Naive B cell (primary cell): ENCODE measurements at regions not wholly inside any gene's neighbourhood (a gene's known extent, or its start where the extent isn't known, plus 50 kb on each side); places are given as distances from the start of the nearest gene placed in this dataset.
A peak's percentile ranks its signal among the peaks of the same experiment; 100 is the strongest.

ENCODE experiments used
- ATAC-seq, 2 donors: fragments of 150-1000 bp; cut with Tn5 transposase; 2 replicates each; pipeline ENCODE4 v1.10.0; 2021; ENCODE audit warnings: low read depth in 2 of 2, mild to moderate bottlenecking in 2 of 2, moderate library complexity in 2 of 2
- DNase-seq: peaks from one replicate; pipeline ENCODE4 v3.0.0; 2022
- H3K27ac Mint-ChIP-seq, 6 donors: one replicate each; pipeline ENCODE4 v1.8.0; 2020 to 2022; ENCODE audit warnings: mild to moderate bottlenecking in 6 of 6, mixed read lengths in 6 of 6, moderate library complexity in 5 of 6, inconsistent platforms in 2 of 6
- H3K27me3 Mint-ChIP-seq, 3 donors: one replicate each; pipeline ENCODE4 v1.8.0; 2021 to 2022; ENCODE audit warnings: mixed read lengths in 3 of 3, mild to moderate bottlenecking in 1 of 3
- H3K36me3 Mint-ChIP-seq, 2 donors: one replicate each; pipeline ENCODE4 v1.8.0; 2020 to 2022; ENCODE audit warnings: mixed read lengths in 2 of 2, inconsistent platforms in 1 of 2, mild to moderate bottlenecking in 1 of 2
- H3K4me1 Mint-ChIP-seq, 3 donors: one replicate each; pipeline ENCODE4 v1.8.0; 2020 to 2022; ENCODE audit warnings: mixed read lengths in 3 of 3, inconsistent platforms in 1 of 3, mild to moderate bottlenecking in 1 of 3, moderate library complexity in 1 of 3
- H3K4me3 Mint-ChIP-seq, 8 donors: one replicate each; pipeline ENCODE4 v1.8.0; 2020 to 2022; ENCODE audit warnings: mild to moderate bottlenecking in 8 of 8, mixed read lengths in 8 of 8, moderate library complexity in 8 of 8, inconsistent platforms in 2 of 8
- H3K9me3 Mint-ChIP-seq, 7 donors: one replicate each; pipeline ENCODE4 v1.8.0; 2020 to 2022; ENCODE audit warnings: mixed read lengths in 7 of 7, mild to moderate bottlenecking in 5 of 7, inconsistent platforms in 2 of 7, moderate library complexity in 1 of 7

GRCh38 chr5:107782561-107783169 lies 111.9 kb upstream of the EFNA5 start:
- DNase-seq (no peak), ATAC-seq (no peak)
- H3K27ac Mint-ChIP-seq = no peak overlapping the region
- H3K4me1 Mint-ChIP-seq = no peaks in the 10 kb centered on the region
- H3K4me3 Mint-ChIP-seq = no peak overlapping the region
- H3K9me3 Mint-ChIP-seq = peaks cover 1 to 27% (median 8%) of the 10 kb centered on the region in 7 donors
- no peaks in the 10 kb centered on the region for H3K27me3 Mint-ChIP-seq
- H3K36me3 Mint-ChIP-seq = no peaks in the 10 kb centered on the region

- no peak for DNase-seq
- no peak overlapping the region for H3K4me3 Mint-ChIP-seq
- H3K9me3 Mint-ChIP-seq = peaks cover 1 to 15% (median 8%) of the 10 kb centered on the region in 7 donors
- H3K36me3 Mint-ChIP-seq = no peaks in the 10 kb centered on the region
- no peaks in the 10 kb centered on the region for H3K4me1 Mint-ChIP-seq
- H3K27me3 Mint-ChIP-seq = no peaks in the 10 kb centered on the region
- no peak for ATAC-seq
- H3K27ac Mint-ChIP-seq = no peak overlapping the region
These were observed 110.7 kb upstream of the EFNA5 start for GRCh38 chr5:107781451-107781850.

GRCh38 chr5:107779437-107779836 lies 108.7 kb upstream of the EFNA5 start:
- no peak for DNase-seq
- H3K4me3 Mint-ChIP-seq = no peak overlapping the region

GRCh38 chr5:107778647-107779046 lies 107.9 kb upstream of the EFNA5 start:
- Mint-ChIP-seq H3K27ac (no peak overlapping the region), H3K4me3 (no peak overlapping the region), H3K4me1 (no peaks in the 10 kb centered on the region), H3K27me3 (no peaks in the 10 kb centered on the region), H3K9me3 (peaks cover 0 to 10% (median 3%) of the 10 kb centered on the region in 7 donors), H3K36me3 (no peaks in the 10 kb centered on the region)
- DNase-seq (no peak), ATAC-seq (no peak)

More at GRCh38 chr5:107779437-107779836, 108.7 kb upstream of the EFNA5 start:
- no peak overlapping the region for H3K27ac Mint-ChIP-seq
- H3K27me3 Mint-ChIP-seq = no peaks in the 10 kb centered on the region
- H3K4me1 Mint-ChIP-seq = no peaks in the 10 kb centered on the region
- H3K36me3 Mint-ChIP-seq = no peaks in the 10 kb centered on the region
- H3K9me3 Mint-ChIP-seq = peaks cover 0 to 10% (median 3%) of the 10 kb centered on the region in 7 donors
- no peak for ATAC-seq

GRCh38 chr5:107776922-107777740 lies 106.4 kb upstream of the EFNA5 start:
- DNase-seq = no peak
- no peaks in the 10 kb centered on the region for H3K4me1 Mint-ChIP-seq
- no peaks in the 10 kb centered on the region for H3K27me3 Mint-ChIP-seq
- H3K36me3 Mint-ChIP-seq = no peaks in the 10 kb centered on the region
- no peak for ATAC-seq
- H3K4me3 Mint-ChIP-seq = no peak overlapping the region
- H3K9me3 Mint-ChIP-seq = peaks cover 0 to 7% (median 3%) of the 10 kb centered on the region in 7 donors
- H3K27ac Mint-ChIP-seq = no peak overlapping the region

- no peak overlapping the region for H3K4me3 Mint-ChIP-seq
- H3K4me1 Mint-ChIP-seq = no peaks in the 10 kb centered on the region
- no peak for DNase-seq
- H3K9me3 Mint-ChIP-seq = peaks cover 0 to 7% (median 3%) of the 10 kb centered on the region in 7 donors
- H3K36me3 Mint-ChIP-seq = no peaks in the 10 kb centered on the region
- no peaks in the 10 kb centered on the region for H3K27me3 Mint-ChIP-seq
- ATAC-seq = no peak
- peak overlapping the region in 1 of 6 donors; percentile 69 for H3K27ac Mint-ChIP-seq
These were observed 105.8 kb upstream of the EFNA5 start for GRCh38 chr5:107776506-107776905.

- no peak overlapping the region for H3K4me3 Mint-ChIP-seq
- no peaks in the 10 kb centered on the region for H3K9me3 Mint-ChIP-seq
- no peaks in the 10 kb centered on the region for H3K36me3 Mint-ChIP-seq
- no peak for DNase-seq
- peaks cover 0 to 4% (median 0%) of the 10 kb centered on the region in 3 donors for H3K27me3 Mint-ChIP-seq
- H3K27ac Mint-ChIP-seq = no peak overlapping the region
- H3K4me1 Mint-ChIP-seq = no peaks in the 10 kb centered on the region
- no peak for ATAC-seq
These were observed 103.6 kb upstream of the EFNA5 start for GRCh38 chr5:107774316-107774715.

GRCh38 chr5:107773479-107773878 lies 102.7 kb upstream of the EFNA5 start:
- no peaks in the 10 kb centered on the region for H3K9me3 Mint-ChIP-seq
- H3K27me3 Mint-ChIP-seq = peaks cover 0 to 4% (median 0%) of the 10 kb centered on the region in 3 donors
- no peak for ATAC-seq
- no peaks in the 10 kb centered on the region for H3K36me3 Mint-ChIP-seq
- H3K27ac Mint-ChIP-seq = no peak overlapping the region
- no peaks in the 10 kb centered on the region for H3K4me1 Mint-ChIP-seq
- DNase-seq = no peak
- H3K4me3 Mint-ChIP-seq = no peak overlapping the region

- Mint-ChIP-seq H3K4me1 (no peaks in the 10 kb centered on the region), H3K36me3 (no peaks in the 10 kb centered on the region), H3K9me3 (no peaks in the 10 kb centered on the region), H3K4me3 (no peak overlapping the region), H3K27me3 (peaks cover 0 to 4% (median 0%) of the 10 kb centered on the region in 3 donors), H3K27ac (no peak overlapping the region)
- ATAC-seq (no peak), DNase-seq (no peak)
These were observed 101.9 kb upstream of the EFNA5 start for GRCh38 chr5:107772418-107773310.

- DNase-seq = no peak
- H3K27me3 Mint-ChIP-seq = peaks cover 0 to 4% (median 0%) of the 10 kb centered on the region in 3 donors
- no peaks in the 10 kb centered on the region for H3K36me3 Mint-ChIP-seq
- no peak overlapping the region for H3K4me3 Mint-ChIP-seq
- no peak overlapping the region for H3K27ac Mint-ChIP-seq
- no peaks in the 10 kb centered on the region for H3K4me1 Mint-ChIP-seq
- no peaks in the 10 kb centered on the region for H3K9me3 Mint-ChIP-seq
- ATAC-seq = no peak
These were observed 101.2 kb upstream of the EFNA5 start for GRCh38 chr5:107771926-107772325.

GRCh38 chr5:107770051-107770450 lies 99.3 kb upstream of the EFNA5 start:
- no peak for ATAC-seq
- DNase-seq = no peak
- H3K9me3 Mint-ChIP-seq = no peaks in the 10 kb centered on the region
- H3K4me1 Mint-ChIP-seq = no peaks in the 10 kb centered on the region
- H3K27ac Mint-ChIP-seq = no peak overlapping the region
- peaks cover 0 to 4% (median 0%) of the 10 kb centered on the region in 3 donors for H3K27me3 Mint-ChIP-seq
- H3K4me3 Mint-ChIP-seq = no peak overlapping the region
- H3K36me3 Mint-ChIP-seq = no peaks in the 10 kb centered on the region

- ATAC-seq = no peak
- H3K4me3 Mint-ChIP-seq = no peak overlapping the region
- H3K9me3 Mint-ChIP-seq = no peaks in the 10 kb centered on the region
These were observed 98.8 kb upstream of the EFNA5 start for GRCh38 chr5:107769519-107769918.

GRCh38 chr5:107766972-107767371 lies 96.2 kb upstream of the EFNA5 start:
- ATAC-seq (no peak), DNase-seq (no peak)
- Mint-ChIP-seq H3K27me3 (peaks cover 0 to 4% (median 0%) of the 10 kb centered on the region in 3 donors), H3K4me3 (no peak overlapping the region), H3K9me3 (no peaks in the 10 kb centered on the region), H3K4me1 (no peaks in the 10 kb centered on the region), H3K36me3 (no peaks in the 10 kb centered on the region), H3K27ac (no peak overlapping the region)

More at GRCh38 chr5:107769519-107769918, 98.8 kb upstream of the EFNA5 start:
- Mint-ChIP-seq H3K27ac (no peak overlapping the region), H3K36me3 (no peaks in the 10 kb centered on the region), H3K27me3 (peaks cover 0 to 4% (median 0%) of the 10 kb centered on the region in 3 donors), H3K4me1 (no peaks in the 10 kb centered on the region)
- no peak for DNase-seq
